Esophagus (tissue), 2 donors: ENCODE measurements at regions not wholly inside any gene's neighbourhood (a gene's known extent, or its start where the extent isn't known, plus 50 kb on each side); places are given as distances from the start of the nearest gene placed in this dataset.

Experiments
- H3K27ac ChIP-seq, 2 donors: one replicate each; pipeline ENCODE4 v1.5.1; 2013; ENCODE audit warnings: low read depth in 2 of 2, mild to moderate bottlenecking in 2 of 2, inconsistent platforms in 1 of 2, low read length in 1 of 2, moderate library complexity in 1 of 2
- H3K27me3 ChIP-seq, 2 donors: one replicate each; pipeline ENCODE4 v1.6.1; 2013; ENCODE audit warnings: low read length in 2 of 2, control low read depth in 1 of 2, mild to moderate bottlenecking in 1 of 2; ENCODE audit not compliant: insufficient read depth in 2 of 2, control insufficient read depth in 1 of 2
- H3K36me3 ChIP-seq, 2 donors: one replicate each; pipeline ENCODE4 v1.6.1; 2013; ENCODE audit warnings: low read length in 1 of 2; ENCODE audit not compliant: control insufficient read depth in 2 of 2, insufficient read depth in 2 of 2
- H3K4me1 ChIP-seq, 2 donors: one replicate each; pipeline ENCODE4 v1.6.1; 2013; ENCODE audit warnings: low read length in 1 of 2; ENCODE audit not compliant: control insufficient read depth in 2 of 2, insufficient read depth in 2 of 2
- H3K4me3 ChIP-seq, 2 donors: one replicate each; pipeline ENCODE4 v1.5.1; 2013; ENCODE audit warnings: low read length in 2 of 2, mild to moderate bottlenecking in 2 of 2, low read depth in 1 of 2, moderate library complexity in 1 of 2
- H3K9me3 ChIP-seq, 2 donors: one replicate each; pipeline ENCODE4 v1.6.1; 2013; ENCODE audit warnings: mild to moderate bottlenecking in 2 of 2, low read depth in 1 of 2, low read length in 1 of 2, moderate library complexity in 1 of 2; ENCODE audit not compliant: control insufficient read depth in 2 of 2, insufficient read depth in 1 of 2
- WGBS, 2 donors: extraction: QIAGEN DNeasy Blood & Tissue Kit; methylation state at CpG; one replicate each; pipeline ENCODE4 v1.1.7; 2013; 5-methylcytosine and 5-hydroxymethylcytosine counted together
- donor health status: healthy with polysubstance abuse.
- donor health status: Bipolar disorder and iron deficiency.

GRCh38 chr6:141335477-141336273 lies 797.0 kb upstream of the GJE1 start:
- no peaks in the 10 kb centered on the region for H3K4me1 ChIP-seq
- H3K36me3 ChIP-seq = no peaks in the 10 kb centered on the region
- no peak overlapping the region for H3K27ac ChIP-seq
- H3K9me3 ChIP-seq = no peaks in the 10 kb centered on the region
- H3K27me3 ChIP-seq = no peaks in the 10 kb centered on the region
- no peak overlapping the region for H3K4me3 ChIP-seq
- WGBS, 2 donors = 61 to 70% methylated on average over 4 of the region's 4 CpGs

GRCh38 chr6:141326925-141327324 lies 805.8 kb upstream of the GJE1 start:
- Histone ChIP-seq H3K27me3 (no peaks in the 10 kb centered on the region), H3K4me3 (no peak overlapping the region), H3K4me1 (no peaks in the 10 kb centered on the region), H3K9me3 (no peaks in the 10 kb centered on the region), H3K27ac (no peak overlapping the region), H3K36me3 (no peaks in the 10 kb centered on the region)

- no peaks in the 10 kb centered on the region for H3K36me3 ChIP-seq
- no peak overlapping the region for H3K27ac ChIP-seq
- no peaks in the 10 kb centered on the region for H3K27me3 ChIP-seq
- WGBS, 2 donors = 22 to 36% methylated on average over 5 of the region's 5 CpGs
- no peaks in the 10 kb centered on the region for H3K4me1 ChIP-seq
- no peak overlapping the region for H3K4me3 ChIP-seq
- no peaks in the 10 kb centered on the region for H3K9me3 ChIP-seq
Measured at GRCh38 chr6:141326426-141326825, 806.3 kb upstream of the GJE1 start.

GRCh38 chr6:141321493-141322347 lies 811.0 kb upstream of the GJE1 start:
- H3K36me3 ChIP-seq = no peaks in the 10 kb centered on the region
- H3K4me3 ChIP-seq = no peak overlapping the region
- no peak overlapping the region for H3K27ac ChIP-seq
- WGBS, 2 donors = 69% methylated on average over 5 of the region's 5 CpGs
- no peaks in the 10 kb centered on the region for H3K9me3 ChIP-seq
- no peaks in the 10 kb centered on the region for H3K27me3 ChIP-seq
- H3K4me1 ChIP-seq = no peaks in the 10 kb centered on the region

- Histone ChIP-seq H3K4me3 (no peak overlapping the region), H3K36me3 (no peaks in the 10 kb centered on the region), H3K9me3 (no peaks in the 10 kb centered on the region), H3K27ac (no peak overlapping the region), H3K4me1 (no peaks in the 10 kb centered on the region), H3K27me3 (no peaks in the 10 kb centered on the region)
- WGBS, 2 donors = 90% methylated on average over 5 of the region's 5 CpGs
Measured at GRCh38 chr6:141316236-141316635, 816.5 kb upstream of the GJE1 start.

GRCh38 chr6:141313986-141314385 lies 818.7 kb upstream of the GJE1 start:
- Histone ChIP-seq H3K27me3 (no peaks in the 10 kb centered on the region), H3K9me3 (no peaks in the 10 kb centered on the region)
- 76 to 89% methylated on average over 1 of the region's 1 CpG for WGBS, 2 donors

GRCh38 chr6:141309295-141309694 lies 823.4 kb upstream of the GJE1 start:
- no peaks in the 10 kb centered on the region for H3K9me3 ChIP-seq
- H3K36me3 ChIP-seq = no peaks in the 10 kb centered on the region
- no peaks in the 10 kb centered on the region for H3K27me3 ChIP-seq
- no peak overlapping the region for H3K4me3 ChIP-seq
- H3K27ac ChIP-seq = no peak overlapping the region
- H3K4me1 ChIP-seq = no peaks in the 10 kb centered on the region

More at GRCh38 chr6:141313986-141314385, 818.7 kb upstream of the GJE1 start:
- H3K4me1 ChIP-seq = no peaks in the 10 kb centered on the region
- H3K4me3 ChIP-seq = no peak overlapping the region
- H3K36me3 ChIP-seq = no peaks in the 10 kb centered on the region
- H3K27ac ChIP-seq = no peak overlapping the region

- no peak overlapping the region for H3K27ac ChIP-seq
- H3K4me3 ChIP-seq = no peak overlapping the region
- H3K4me1 ChIP-seq = no peaks in the 10 kb centered on the region
- H3K9me3 ChIP-seq = no peaks in the 10 kb centered on the region
- no peaks in the 10 kb centered on the region for H3K36me3 ChIP-seq
- no peaks in the 10 kb centered on the region for H3K27me3 ChIP-seq
- WGBS, 2 donors = 82 to 88% methylated on average over 3 of the region's 3 CpGs
Measured at GRCh38 chr6:141307309-141307998, 825.3 kb upstream of the GJE1 start.

GRCh38 chr6:141303907-141304306 lies 828.8 kb upstream of the GJE1 start:
- Histone ChIP-seq H3K27ac (no peak overlapping the region), H3K4me3 (no peak overlapping the region), H3K36me3 (no peaks in the 10 kb centered on the region), H3K9me3 (no peaks in the 10 kb centered on the region), H3K27me3 (no peaks in the 10 kb centered on the region), H3K4me1 (no peaks in the 10 kb centered on the region)
- WGBS, 2 donors = 90% methylated on average over 6 of the region's 6 CpGs
